ENCODE measurements at regions not wholly inside any gene's neighbourhood (a gene's known extent, or its start where the extent isn't known, plus 50 kb on each side); places are given as distances from the start of the nearest gene placed in this dataset.

DNA sequence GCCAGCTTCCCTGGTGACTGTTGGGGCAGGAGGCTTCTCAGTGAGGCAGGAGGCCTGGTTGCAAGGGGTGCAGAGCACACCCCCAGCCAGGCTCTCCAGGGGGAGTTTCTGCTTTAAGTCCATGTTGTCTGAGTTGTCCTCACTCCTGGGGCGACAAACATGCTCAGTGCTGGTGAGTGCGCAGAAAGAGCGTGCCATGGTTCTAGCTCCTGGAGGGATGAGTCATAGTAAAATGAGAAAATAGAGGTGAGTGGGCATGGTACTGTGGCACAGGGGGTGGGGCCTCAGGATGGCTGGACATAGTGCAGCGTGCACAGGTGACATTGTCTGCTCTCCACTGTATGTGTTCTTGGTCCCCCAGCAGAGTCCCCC is 457.2 kb upstream of the HS6ST1 start:
- Histone ChIP-seq H3K9me3 (replicated peaks; ENCODE audit: insufficient read depth, low read length) (no peaks in the 10 kb centered on the region), H2AFZ (ENCODE audit: low read length) (no peak overlapping the region), H3K4me1 (ENCODE audit: low read length) (no peaks in the 10 kb centered on the region), H3K4me2 (ENCODE audit: low read depth, low read length) (no peak overlapping the region), H3K79me2 (ENCODE audit: low read length) (no peaks in the 10 kb centered on the region), H3K9me2 (replicated peaks; ENCODE audit: insufficient read depth, low read length) (no peaks in the 10 kb centered on the region), H3K4me3 (ENCODE audit: low read length) (no peak overlapping the region), H4K20me1 (ENCODE audit: insufficient read depth, low read length) (no peaks in the 10 kb centered on the region), H3F3A (ENCODE audit: insufficient read depth, low read length) (no peaks in the 10 kb centered on the region), H3K27me3 (replicated peaks; ENCODE audit: insufficient read depth, low read length) (no peaks in the 10 kb centered on the region), H3K36me3 (replicated peaks; ENCODE audit: insufficient read depth, low read length) (no peaks in the 10 kb centered on the region), H3K9ac (ENCODE audit: low read length) (no peak overlapping the region), H3K27ac (ENCODE audit: low read length) (no peak overlapping the region)
- TF ChIP-seq, protein P1, sequence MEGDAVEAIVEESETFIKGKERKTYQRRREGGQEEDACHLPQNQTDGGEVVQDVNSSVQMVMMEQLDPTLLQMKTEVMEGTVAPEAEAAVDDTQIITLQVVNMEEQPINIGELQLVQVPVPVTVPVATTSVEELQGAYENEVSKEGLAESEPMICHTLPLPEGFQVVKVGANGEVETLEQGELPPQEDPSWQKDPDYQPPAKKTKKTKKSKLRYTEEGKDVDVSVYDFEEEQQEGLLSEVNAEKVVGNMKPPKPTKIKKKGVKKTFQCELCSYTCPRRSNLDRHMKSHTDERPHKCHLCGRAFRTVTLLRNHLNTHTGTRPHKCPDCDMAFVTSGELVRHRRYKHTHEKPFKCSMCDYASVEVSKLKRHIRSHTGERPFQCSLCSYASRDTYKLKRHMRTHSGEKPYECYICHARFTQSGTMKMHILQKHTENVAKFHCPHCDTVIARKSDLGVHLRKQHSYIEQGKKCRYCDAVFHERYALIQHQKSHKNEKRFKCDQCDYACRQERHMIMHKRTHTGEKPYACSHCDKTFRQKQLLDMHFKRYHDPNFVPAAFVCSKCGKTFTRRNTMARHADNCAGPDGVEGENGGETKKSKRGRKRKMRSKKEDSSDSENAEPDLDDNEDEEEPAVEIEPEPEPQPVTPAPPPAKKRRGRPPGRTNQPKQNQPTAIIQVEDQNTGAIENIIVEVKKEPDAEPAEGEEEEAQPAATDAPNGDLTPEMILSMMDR (IDR thresholded peaks at IDR 0.05; ENCODE audit: low read length), result no peak
- TF ChIP-seq EZH2 (optimal IDR thresholded peaks at IDR 0.05; ENCODE audit: low read depth, low read length) (no peak), EZH2phosphoT487 (IDR thresholded peaks at IDR 0.05; ENCODE audit: low read length) (no peak)
- no peak for DNase-seq

DNA sequence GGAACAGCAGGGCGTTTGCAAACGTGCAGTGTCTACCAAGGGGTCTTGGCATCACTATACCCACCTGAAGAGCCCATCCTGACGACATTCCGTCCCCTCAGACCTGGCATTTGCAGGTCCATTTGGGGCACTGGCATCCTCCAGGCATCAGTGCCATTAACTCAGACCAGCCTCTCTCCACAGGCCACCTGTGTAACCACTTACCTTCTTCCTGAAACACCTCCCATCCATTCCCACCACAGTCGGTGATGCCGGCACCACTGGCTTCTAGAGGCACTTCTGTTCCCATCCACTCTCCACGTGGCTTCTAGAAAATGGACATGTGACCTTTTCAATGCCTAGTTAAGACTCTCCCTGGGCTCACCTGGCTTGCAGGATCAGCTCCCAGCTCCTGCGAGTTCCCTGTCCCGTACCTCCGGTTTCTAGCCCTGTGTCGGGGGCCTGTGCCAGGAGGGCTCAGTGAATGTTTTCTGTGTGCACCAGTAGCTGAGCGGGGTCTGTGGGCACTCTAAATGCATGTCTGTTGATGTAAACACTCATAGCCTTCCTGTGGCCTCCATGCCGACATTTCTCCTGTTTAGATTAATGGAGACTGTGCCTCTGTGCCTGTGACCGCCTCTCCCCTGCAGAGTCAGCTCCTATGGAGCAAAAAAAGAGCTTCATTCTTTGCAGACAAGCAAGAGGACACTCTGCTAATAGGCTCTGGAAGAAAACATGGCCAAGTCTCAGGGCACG is 458.0 kb upstream of the HS6ST1 start:
- DNase-seq, result no peak
- Histone ChIP-seq H3K4me1 (ENCODE audit: low read length) (no peaks in the 10 kb centered on the region), H3K27ac (ENCODE audit: low read length) (no peak overlapping the region), H3F3A (ENCODE audit: insufficient read depth, low read length) (no peaks in the 10 kb centered on the region), H4K20me1 (ENCODE audit: insufficient read depth, low read length) (no peaks in the 10 kb centered on the region), H2AFZ (ENCODE audit: low read length) (no peak overlapping the region), H3K27me3 (replicated peaks; ENCODE audit: insufficient read depth, low read length) (no peaks in the 10 kb centered on the region), H3K9me2 (replicated peaks; ENCODE audit: insufficient read depth, low read length) (no peaks in the 10 kb centered on the region), H3K9ac (ENCODE audit: low read length) (no peak overlapping the region), H3K36me3 (replicated peaks; ENCODE audit: insufficient read depth, low read length) (no peaks in the 10 kb centered on the region), H3K9me3 (replicated peaks; ENCODE audit: insufficient read depth, low read length) (no peaks in the 10 kb centered on the region), H3K4me2 (ENCODE audit: low read depth, low read length) (no peak overlapping the region), H3K4me3 (ENCODE audit: low read length) (no peak overlapping the region), H3K79me2 (ENCODE audit: low read length) (no peaks in the 10 kb centered on the region)
- TF ChIP-seq EZH2 (optimal IDR thresholded peaks at IDR 0.05; ENCODE audit: low read depth, low read length) (no peak), EZH2phosphoT487 (IDR thresholded peaks at IDR 0.05; ENCODE audit: low read length) (no peak)
- TF ChIP-seq, protein P1 (IDR thresholded peaks at IDR 0.05; ENCODE audit: low read length), result no peak

DNA sequence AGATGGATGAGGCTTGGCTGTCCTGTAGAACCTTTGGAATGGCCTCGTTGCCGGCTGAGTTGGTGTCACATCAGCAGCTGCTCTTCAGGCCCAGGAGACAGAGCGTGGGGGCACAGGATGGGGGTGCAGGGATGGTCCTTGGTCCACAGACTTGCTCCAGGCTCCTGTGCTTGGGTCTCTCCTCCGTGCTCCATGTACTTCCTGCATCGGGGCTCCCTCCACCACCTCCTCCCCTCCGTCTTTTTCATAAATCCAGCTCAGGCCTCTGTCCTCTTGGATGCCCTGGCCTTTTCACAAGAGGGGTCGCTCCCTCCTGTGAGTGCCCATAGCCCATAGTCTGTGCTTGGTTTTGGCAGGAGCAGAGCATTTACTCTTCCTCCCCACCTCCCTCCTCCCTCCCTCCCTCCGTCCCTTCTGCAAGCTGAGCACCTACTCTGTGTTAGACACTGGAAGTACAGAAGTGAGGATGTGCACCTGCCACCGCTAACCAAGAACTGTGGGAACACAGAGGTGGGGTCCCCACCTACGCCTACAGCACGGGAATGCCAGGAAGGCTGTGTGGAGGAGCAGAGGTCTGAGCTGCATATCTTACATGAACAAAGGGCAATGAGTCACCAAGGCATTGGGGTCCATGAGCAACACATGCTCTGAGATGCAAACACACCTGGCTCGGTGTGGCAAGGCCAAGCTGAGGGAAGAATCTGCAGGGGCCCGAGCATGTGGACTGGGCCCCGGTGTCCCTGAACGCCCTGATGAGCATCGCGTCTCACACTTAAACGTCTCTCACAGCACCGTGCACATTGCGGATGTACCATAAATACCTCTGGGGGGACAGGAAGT is 458.7 kb upstream of the HS6ST1 start:
- H3K27me3 ChIP-seq (replicated peaks; ENCODE audit: insufficient read depth, low read length), result no peaks in the 10 kb centered on the region
- TF ChIP-seq EZH2 (optimal IDR thresholded peaks at IDR 0.05; ENCODE audit: low read depth, low read length) (no peak), EZH2phosphoT487 (IDR thresholded peaks at IDR 0.05; ENCODE audit: low read length) (no peak)
- TF ChIP-seq, protein P1 (IDR thresholded peaks at IDR 0.05; ENCODE audit: low read length), result no peak
- H3K27ac ChIP-seq (ENCODE audit: low read length), result no peak overlapping the region
- no peaks in the 10 kb centered on the region for H3K9me3 ChIP-seq (replicated peaks; ENCODE audit: insufficient read depth, low read length)
- no peaks in the 10 kb centered on the region for H3F3A ChIP-seq (ENCODE audit: insufficient read depth, low read length)
- H3K4me3 ChIP-seq (ENCODE audit: low read length), result no peak overlapping the region
- H3K9me2 ChIP-seq (replicated peaks; ENCODE audit: insufficient read depth, low read length), result no peaks in the 10 kb centered on the region
- H2AFZ ChIP-seq (ENCODE audit: low read length), result no peak overlapping the region
- H3K36me3 ChIP-seq (replicated peaks; ENCODE audit: insufficient read depth, low read length), result no peaks in the 10 kb centered on the region
- H3K9ac ChIP-seq (ENCODE audit: low read length), result no peak overlapping the region
- no peak for DNase-seq
- H3K4me2 ChIP-seq (ENCODE audit: low read depth, low read length), result no peak overlapping the region
- H4K20me1 ChIP-seq (ENCODE audit: insufficient read depth, low read length), result no peaks in the 10 kb centered on the region
- H3K79me2 ChIP-seq (ENCODE audit: low read length), result no peaks in the 10 kb centered on the region
- no peaks in the 10 kb centered on the region for H3K4me1 ChIP-seq (ENCODE audit: low read length)
